ENCODE measurements at regions not wholly inside any gene's neighbourhood (a gene's known extent, or its start where the extent isn't known, plus 50 kb on each side); places are given as distances from the start of the nearest gene placed in this dataset.
"Not testable (repeated sequence)": the region's sequence is repeated elsewhere in the genome, so short reads cannot be mapped to it uniquely, and the experiment has no call there.

DNA sequence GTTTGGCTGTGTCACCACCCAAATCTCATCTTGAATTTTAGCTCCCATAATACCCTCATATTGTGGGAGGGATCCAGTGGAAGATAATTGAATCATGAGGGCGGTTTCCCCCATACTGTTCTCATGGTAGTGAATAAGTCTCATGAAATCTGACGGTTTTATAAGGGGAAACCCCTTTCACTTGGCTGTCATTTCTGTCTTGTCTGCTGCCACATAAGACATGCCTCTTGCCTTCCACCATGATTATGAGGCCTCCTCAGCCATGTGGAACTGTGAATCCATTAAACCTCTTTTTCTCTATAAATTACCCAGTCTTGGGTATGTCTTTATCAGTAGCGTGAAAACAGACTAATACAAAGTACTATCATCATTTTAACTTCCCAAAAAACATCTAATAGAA, 216.5 kb upstream of the SETMAR start:
- TF ChIP-seq POLR2A, CTCF (IDR thresholded peaks at IDR 0.05): not testable (repeated sequence)

Data from suprapubic skin (tissue), 3 donors.